ENCODE measurements at regions not wholly inside any gene's neighbourhood (a gene's known extent, or its start where the extent isn't known, plus 50 kb on each side); places are given as distances from the start of the nearest gene placed in this dataset.

GRCh38 chr6:41453244-41453643 lies 92.9 kb upstream of the FOXP4 start (continued):
- TF ChIP-seq REST (IDR thresholded peaks at IDR 0.05) (no peak), JUN (IDR thresholded peaks at IDR 0.05) (no peak), RARB (CRISPR knock-in tag; IDR thresholded peaks at IDR 0.05) (no peak)

GRCh38 chr6:41454189-41454789 lies 91.9 kb upstream of the FOXP4 start:
- H3K4me2 ChIP-seq = no peak overlapping the region
- WGBS (ENCODE audit: missing lambda C conversion rate) = 56% methylated on average over 9 of the region's 9 CpGs
- POLR2A ChIA-PET = no interaction called here
- CTCF ChIA-PET = interaction anchor here (0.7 to 1.9 kb wide), 4 partner anchors 12 to 129 kb away, joined by 3 to 4 read pairs (median 3); no protein-coding TSS in a partner anchor
- peaks cover 6% of the 10 kb centered on the region; the same call in 1 of the 3 replicates for H3K4me1 ChIP-seq
- DNase-seq (ENCODE audit: low read depth in 1 of 2, low spot score in 1 of 2) (no peak), FAIRE-seq (no peak), ATAC-seq (no peak)
- no peak overlapping the region for H3K4me3 ChIP-seq
- TF ChIP-seq MAZ (IDR thresholded peaks at IDR 0.05; ENCODE audit: borderline replicate concordance, low read depth, low read length) (no peak), EHF (CRISPR knock-in tag; IDR thresholded peaks at IDR 0.05) (no peak), CTCF (IDR thresholded peaks at IDR 0.05) (no peak), HDAC2 (IDR thresholded peaks at IDR 0.05) (no peak), CEBPB (IDR thresholded peaks at IDR 0.05) (no peak), ATOH8 (CRISPR knock-in tag; IDR thresholded peaks at IDR 0.05; ENCODE audit: low read depth) (no peak), RFX5 (IDR thresholded peaks at IDR 0.05) (no peak), POLR2A (IDR thresholded peaks at IDR 0.05; ENCODE audit: low read length) (no peak), REST (IDR thresholded peaks at IDR 0.05) (no peak), FOSB (CRISPR knock-in tag; IDR thresholded peaks at IDR 0.05) (no peak)
- no peak overlapping the region for H3K27ac ChIP-seq
- H3K9me3 ChIP-seq = no peaks in the 10 kb centered on the region

- Histone ChIP-seq H3K4me1 (no peaks in the 10 kb centered on the region), H3K4me2 (no peak overlapping the region), H3K4me3 (no peak overlapping the region), H3K27ac (no peak overlapping the region), H3K9me3 (no peaks in the 10 kb centered on the region)
- TF ChIP-seq HES2 (IDR thresholded peaks at IDR 0.05) = no peak
- TF ChIP-seq ZC3H11A (IDR thresholded peaks at IDR 0.05) = no peak
- no peak for TF ChIP-seq JUNB (IDR thresholded peaks at IDR 0.05)
- TF ChIP-seq CEBPB (IDR thresholded peaks at IDR 0.05) = no peak
- TF ChIP-seq ZNF302 (CRISPR knock-in tag; IDR thresholded peaks at IDR 0.05) = no peak
- WGBS (ENCODE audit: missing lambda C conversion rate) = 85% methylated on average over 2 of the region's 2 CpGs
- FAIRE-seq (no peak), ATAC-seq (no peak), DNase-seq (ENCODE audit: low read depth in 1 of 2, low spot score in 1 of 2) (no peak)
- ChIA-PET POLR2A (no interaction called here), CTCF (interaction anchor here (1.1 kb wide), 1 partner anchor 13 kb away, joined by 3 read pairs; no protein-coding TSS in a partner anchor)
These were observed 90.8 kb upstream of the FOXP4 start for GRCh38 chr6:41455410-41455809.
